ENCODE measurements at regions not wholly inside any gene's neighbourhood (a gene's known extent, or its start where the extent isn't known, plus 50 kb on each side); places are given as distances from the start of the nearest gene placed in this dataset.

GRCh38 chr10:111784436-111784835, 399.1 kb downstream of the GPAM start:
- Histone ChIP-seq H4K8ac (ENCODE audit: extremely low read depth, insufficient read depth, low read length) (no peak overlapping the region), H2BK15ac (ENCODE audit: low read length) (no peak overlapping the region), H3K27me3 (replicated peaks in 1 of 4; ENCODE audit: control insufficient read depth in 3 of 4, extremely low read depth in 1 of 4, insufficient read depth in 3 of 4, low read length in 3 of 4) (no peaks in the 10 kb centered on the region), H3K18ac (ENCODE audit: extremely low read depth, low read length) (no peak overlapping the region), H3K4me2 (ENCODE audit: insufficient read depth in 1 of 2, low read depth in 2 of 2, low read length in 2 of 2) (no peak overlapping the region), H2BK120ac (replicated peaks; ENCODE audit: low read depth, low read length) (no peak overlapping the region), H3K4me1 (replicated peaks in 1 of 4; ENCODE audit: control insufficient read depth in 3 of 4, insufficient read depth in 4 of 4, low read length in 3 of 4) (peaks cover 0 to 5% (median 0%) of the 10 kb centered on the region in 4 experiments; a peak in 1 of 7 replicates), H3K36me3 (ENCODE audit: control insufficient read depth in 2 of 4, insufficient read depth in 4 of 4, low read length in 3 of 4) (no peaks in the 10 kb centered on the region), H2BK20ac (ENCODE audit: low read length) (no peak overlapping the region), H4K91ac (replicated peaks; ENCODE audit: insufficient read length, low read length) (no peak overlapping the region), H3K14ac (ENCODE audit: insufficient read length) (no peak overlapping the region), H2BK12ac (ENCODE audit: low read depth, low read length) (peak overlapping the region; percentile 41; the same call in 1 of the 2 replicates), H4K5ac (ENCODE audit: insufficient read length, low read depth, low read length) (no peak overlapping the region), H2AK5ac (ENCODE audit: low read depth, low read length) (no peak overlapping the region), H3K4me3 (ENCODE audit: extremely low read depth in 1 of 4, insufficient read depth in 2 of 4, low read depth in 3 of 4, low read length in 4 of 4) (no peak overlapping the region), H3K56ac (replicated peaks; ENCODE audit: insufficient read length, low read depth, low read length) (no peak overlapping the region), H3K4ac (replicated peaks; ENCODE audit: insufficient read length, low read depth, low read length) (no peak overlapping the region), H3K79me2 (ENCODE audit: control insufficient read depth in 1 of 2, insufficient read depth in 2 of 2, low read length in 2 of 2) (no peaks in the 10 kb centered on the region), H4K20me1 (replicated peaks in 1 of 2; ENCODE audit: control insufficient read depth in 1 of 2, insufficient read depth in 2 of 2, low read length in 2 of 2) (no peaks in the 10 kb centered on the region), H3K79me1 (ENCODE audit: low read depth, low read length) (no peaks in the 10 kb centered on the region), H2AFZ (ENCODE audit: low read length) (no peak overlapping the region), H3K9ac (replicated peaks in 1 of 4; ENCODE audit: extremely low read depth in 1 of 4, low read depth in 3 of 4, low read length in 3 of 4) (no peak overlapping the region), H3K23me2 (ENCODE audit: low read depth, low read length) (no peaks in the 10 kb centered on the region), H2BK5ac (ENCODE audit: low read depth, low read length) (no peak overlapping the region; the same call in 1 of the 2 replicates), H3K9me3 (ENCODE audit: insufficient read depth in 2 of 2, low read depth in 1 of 2, low read length in 1 of 2) (no peaks in the 10 kb centered on the region), H3K27ac (ENCODE audit: low read depth, low read length) (no peak overlapping the region), H3K23ac (ENCODE audit: insufficient read length) (no peak overlapping the region)
- no peak for FAIRE-seq
- no peak for DNase-seq (ENCODE audit: low read depth in 1 of 2, low spot score in 2 of 2)
- ChIA-PET CTCF (ENCODE audit: partially characterized antibody) (interaction anchor here (0.8 kb wide), 1 partner anchor 242 kb away, joined by 3 read pairs; no protein-coding TSS in a partner anchor), POLR2A (ENCODE audit: partially characterized antibody) (no interaction called here)
- 83% methylated on average over 1 of the region's 1 CpG; no CpG with 5 or more reads in 1 of the 2 experiments for WGBS, 2 experiments (ENCODE audit: extremely low coverage in 1 of 2, insufficient coverage in 1 of 2, insufficient read length in 1 of 2, insufficient replicate concordance in 2 of 2, low coverage in 1 of 2, low lambda C conversion rate in 2 of 2, missing lambda C conversion rate in 1 of 2)
- no peak for TF ChIP-seq EP300 (IDR thresholded peaks at IDR 0.05; ENCODE audit: borderline replicate concordance in 1 of 2, low read depth in 2 of 2, low read length in 2 of 2)
- TF ChIP-seq SUZ12 (IDR thresholded peaks at IDR 0.05; ENCODE audit: low read length) = no peak
- TF ChIP-seq CHD2 (IDR thresholded peaks at IDR 0.05; ENCODE audit: low read length) = no peak
- TF ChIP-seq EZH2 (IDR thresholded peaks at IDR 0.05; ENCODE audit: low read depth, low read length, severe bottlenecking) = no peak
- TF ChIP-seq TAF7 (optimal IDR thresholded peaks at IDR 0.05; ENCODE audit: borderline replicate concordance, low read depth, low read length) = no peak
- no peak for TF ChIP-seq CREB1 (IDR thresholded peaks at IDR 0.05)
- no peak for TF ChIP-seq SRF (IDR thresholded peaks at IDR 0.05; ENCODE audit: low read depth, low read length)
- no peak for TF ChIP-seq SIX5 (IDR thresholded peaks at IDR 0.05; ENCODE audit: low read depth, low read length)
- no peak for TF ChIP-seq HDAC2 (IDR thresholded peaks at IDR 0.05; ENCODE audit: borderline replicate concordance in 1 of 2, low read depth in 2 of 2, low read length in 2 of 2)
- TF ChIP-seq ATF2 (IDR thresholded peaks at IDR 0.05; ENCODE audit: low read length) = no peak
- no peak for TF ChIP-seq CBX8 (IDR thresholded peaks at IDR 0.05; ENCODE audit: borderline replicate concordance, low read depth, low read length)
- no peak for TF ChIP-seq RNF2 (IDR thresholded peaks at IDR 0.05; ENCODE audit: borderline replicate concordance, low read depth, low read length, missing control alignments, poor library complexity, severe bottlenecking)

Data from H1 (cell line).